ENCODE measurements at regions not wholly inside any gene's neighbourhood (a gene's known extent, or its start where the extent isn't known, plus 50 kb on each side); places are given as distances from the start of the nearest gene placed in this dataset.

DNA sequence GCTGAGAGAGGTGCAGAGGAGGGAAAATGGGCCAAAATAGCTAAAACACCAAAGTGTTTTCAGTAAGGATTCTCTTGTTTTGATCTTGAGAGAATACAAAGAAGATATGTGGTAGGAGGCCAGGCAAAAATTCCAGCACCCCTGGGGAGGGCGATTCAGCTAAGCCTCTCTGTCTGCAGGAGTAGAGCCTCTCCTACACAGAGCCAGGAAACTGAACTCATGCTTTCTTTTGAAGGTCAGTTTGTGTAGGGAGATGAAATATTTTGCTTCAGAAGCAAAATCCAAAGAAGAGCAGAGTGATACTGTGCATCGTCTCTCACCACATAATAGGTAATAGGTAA is 565.0 kb downstream of the FGF9 start:
- TF ChIP-seq, protein P1, sequence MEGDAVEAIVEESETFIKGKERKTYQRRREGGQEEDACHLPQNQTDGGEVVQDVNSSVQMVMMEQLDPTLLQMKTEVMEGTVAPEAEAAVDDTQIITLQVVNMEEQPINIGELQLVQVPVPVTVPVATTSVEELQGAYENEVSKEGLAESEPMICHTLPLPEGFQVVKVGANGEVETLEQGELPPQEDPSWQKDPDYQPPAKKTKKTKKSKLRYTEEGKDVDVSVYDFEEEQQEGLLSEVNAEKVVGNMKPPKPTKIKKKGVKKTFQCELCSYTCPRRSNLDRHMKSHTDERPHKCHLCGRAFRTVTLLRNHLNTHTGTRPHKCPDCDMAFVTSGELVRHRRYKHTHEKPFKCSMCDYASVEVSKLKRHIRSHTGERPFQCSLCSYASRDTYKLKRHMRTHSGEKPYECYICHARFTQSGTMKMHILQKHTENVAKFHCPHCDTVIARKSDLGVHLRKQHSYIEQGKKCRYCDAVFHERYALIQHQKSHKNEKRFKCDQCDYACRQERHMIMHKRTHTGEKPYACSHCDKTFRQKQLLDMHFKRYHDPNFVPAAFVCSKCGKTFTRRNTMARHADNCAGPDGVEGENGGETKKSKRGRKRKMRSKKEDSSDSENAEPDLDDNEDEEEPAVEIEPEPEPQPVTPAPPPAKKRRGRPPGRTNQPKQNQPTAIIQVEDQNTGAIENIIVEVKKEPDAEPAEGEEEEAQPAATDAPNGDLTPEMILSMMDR (conservative IDR thresholded peaks at IDR 0.05 in 1 of 2, IDR thresholded peaks at IDR 0.05 in 1 of 2; ENCODE audit: low read depth in 1 of 2, low read length in 2 of 2): no peak
- TF ChIP-seq EZH2 (IDR thresholded peaks at IDR 0.05; ENCODE audit: low read length, missing control alignments): no peak
